Panc1 (cell line): ENCODE measurements at regions not wholly inside any gene's neighbourhood (a gene's known extent, or its start where the extent isn't known, plus 50 kb on each side); places are given as distances from the start of the nearest gene placed in this dataset.
A peak's percentile ranks its signal among the peaks of the same experiment; 100 is the strongest.

Source experiments
- ATAC-seq: fragments of 200-7000 bp; cut with Tn5 transposase; 2 replicates; pipeline ENCODE4 v1.9.1; 2020; ENCODE audit warnings: mild to moderate bottlenecking, moderate library complexity
- BruUV-seq: library from RNA; stranded (reverse); fragments of 400-500 nt; replicated peaks from 2 replicates; lab custom pipeline; 2021; lab: Mats Ljungman, UMichigan
- CTCF ChIA-PET: fragments of 300-600 bp; sonication (Branson Sonifier 250); formaldehyde crosslinking; loops from one replicate; lab custom pipeline; 2022; ENCODE audit warnings: antibody characterized with exemption; lab: Charles Lee
- POLR2A ChIA-PET: fragments of 300-600 bp; sonication (Branson Sonifier 250); formaldehyde crosslinking; loops from one replicate; lab custom pipeline; 2022; ENCODE audit warnings: antibody characterized with exemption; lab: Charles Lee
- DNase-seq: peaks from one replicate; pipeline ENCODE4 v3.0.0-alpha.2; 2010; ENCODE audit warnings: low read depth, low spot score
- H3K27ac ChIP-seq: 2 replicates; pipeline ENCODE4 v1.5.1; 2011; ENCODE audit warnings: mild to moderate bottlenecking, low read length, inconsistent platforms
- H3K27me3 ChIP-seq: fragments of 200-500 bp; sonication (Bioruptor generic); 2 replicates; pipeline ENCODE4 v1.6.0; 2014; ENCODE audit warnings: low read length, inconsistent platforms; ENCODE audit not compliant: control insufficient read depth, insufficient read depth
- H3K36me3 ChIP-seq: fragments of 200-500 bp; sonication (Bioruptor generic); 2 replicates; pipeline ENCODE4 v1.5.1; 2014; ENCODE audit warnings: inconsistent platforms, mild to moderate bottlenecking, low read length, moderate library complexity; ENCODE audit not compliant: control insufficient read depth, insufficient read depth
- H3K4me1 ChIP-seq: 2 replicates; pipeline ENCODE4 v1.5.1; 2011; ENCODE audit warnings: inconsistent platforms, mild to moderate bottlenecking, low read length, moderate library complexity; ENCODE audit not compliant: control insufficient read depth, insufficient read depth
- H3K4me3 ChIP-seq, 2 experiments: 2 replicates each; pipeline ENCODE4 v1.5.1; 2011 to 2012; ENCODE audit warnings: low read depth in 2 of 2, low read length in 2 of 2, mild to moderate bottlenecking in 2 of 2, inconsistent platforms in 1 of 2, moderate library complexity in 1 of 2
- H3K9me3 ChIP-seq: fragments of 200-500 bp; sonication (Bioruptor generic); 2 replicates; pipeline ENCODE4 v1.5.1; 2014; ENCODE audit warnings: low read depth, mild to moderate bottlenecking, inconsistent platforms, low read length, moderate library complexity; ENCODE audit not compliant: control insufficient read depth, insufficient read depth
- CTCF ChIP-seq: fragments of 450-650 bp; IDR thresholded peaks from 2 replicates; pipeline ENCODE4 v1.5.1; 2017; ENCODE audit warnings: mild to moderate bottlenecking
- POLR2AphosphoS5 ChIP-seq: IDR thresholded peaks from 2 replicates; pipeline ENCODE4 v1.6.1; 2012; ENCODE audit warnings: mild to moderate bottlenecking, low read depth, low read length, moderate library complexity
- REST ChIP-seq, 2 experiments: IDR thresholded peaks; 2 replicates each; pipeline ENCODE4 v1.6.1; 2011 to 2012; ENCODE audit warnings: low read depth in 2 of 2, control low read depth in 1 of 2, low read length in 1 of 2, mild to moderate bottlenecking in 1 of 2, moderate library complexity in 1 of 2; ENCODE audit not compliant: insufficient read depth in 1 of 2
- SIN3A ChIP-seq: IDR thresholded peaks from 2 replicates; pipeline ENCODE4 v1.6.1; 2012; ENCODE audit warnings: low read depth, mild to moderate bottlenecking, low read length, moderate library complexity, borderline replicate concordance; ENCODE audit not compliant: insufficient read depth
- TCF7L2 ChIP-seq: IDR thresholded peaks from 2 replicates; pipeline ENCODE4 v1.6.1; 2011; ENCODE audit warnings: mild to moderate bottlenecking, low read depth, low read length, inconsistent platforms
- in situ Hi-C: cut with HindIII; loops from 2 replicates; pipeline ENCODE4 v1.10.0; 2016; ENCODE audit warnings: low sequenced_read_pairs, low pct_unique_long_range_greater_than_20kb
- intact Hi-C: fragments of 100-400 bp; cut with micrococcal nuclease; formaldehyde crosslinking; loops from one replicate; pipeline ENCODE4 v1.10.0; 2022; ENCODE audit not compliant: unreplicated experiment

GRCh38 chr5:173454736-173455598 is 126.8 kb upstream of the STC2 start:
- CTCF ChIA-PET, result no interaction called here
- ATAC-seq, result peak; percentile 90
- peak; percentile 91 for DNase-seq
- H3K27me3 ChIP-seq, result no peaks in the 10 kb centered on the region
- no peak overlapping the region for H3K4me3 ChIP-seq
- no peaks in the 10 kb centered on the region for H3K36me3 ChIP-seq
- in situ Hi-C loops (no loop called here), intact Hi-C loops (no loop called here)
- no TSS peak for BruUV-seq
- POLR2A ChIA-PET, result no interaction called here
- TF ChIP-seq TCF7L2 (peak; percentile 43; the same call in 1 of the 2 replicates), REST (IDR thresholded peaks at IDR 0.05; ENCODE audit: insufficient read depth in 1 of 2, low read depth in 2 of 2, low read length in 1 of 2) (no peak)
- H3K27ac ChIP-seq, result no peak overlapping the region; the same call in 1 of the 2 replicates
- H3K9me3 ChIP-seq, result no peaks in the 10 kb centered on the region; the same call in 1 of the 2 replicates
- no peaks in the 10 kb centered on the region for H3K4me1 ChIP-seq

GRCh38 chr5:173454361-173454735 is 126.1 kb upstream of the STC2 start:
- intact Hi-C loops (no loop called here), in situ Hi-C loops (no loop called here)
- H3K9me3 ChIP-seq, result no peaks in the 10 kb centered on the region; the same call in 1 of the 2 replicates
- POLR2A ChIA-PET, result no interaction called here
- TF ChIP-seq POLR2AphosphoS5, result no peak
- TF ChIP-seq SIN3A, result no peak
- no peak for TF ChIP-seq CTCF
- no peak for TF ChIP-seq TCF7L2
- TF ChIP-seq REST (IDR thresholded peaks at IDR 0.05; ENCODE audit: insufficient read depth in 1 of 2, low read depth in 2 of 2, low read length in 1 of 2), result no peak
- CTCF ChIA-PET, result no interaction called here
- peak overlapping the region; percentile 17; the same call in 1 of the 2 replicates for H3K27ac ChIP-seq
- H3K36me3 ChIP-seq, result no peaks in the 10 kb centered on the region
- no peak overlapping the region for H3K4me3 ChIP-seq
- BruUV-seq, result no TSS peak
- no peak for DNase-seq
- no peaks in the 10 kb centered on the region for H3K27me3 ChIP-seq
- no peaks in the 10 kb centered on the region for H3K4me1 ChIP-seq
- ATAC-seq, result peak; percentile 6; the same call in 1 of the 2 replicates
